GM21576 (cell line): ENCODE measurements at regions not wholly inside any gene's neighbourhood (a gene's known extent, or its start where the extent isn't known, plus 50 kb on each side); places are given as distances from the start of the nearest gene placed in this dataset.

Experiments
- ATAC-seq: cut with Tn5 transposase; IDR thresholded peaks from one replicate; pipeline ENCODE4 v1.9.1; 2021; ENCODE audit warnings: mild to moderate bottlenecking, moderate library complexity; ENCODE audit not compliant: unreplicated experiment

DNA sequence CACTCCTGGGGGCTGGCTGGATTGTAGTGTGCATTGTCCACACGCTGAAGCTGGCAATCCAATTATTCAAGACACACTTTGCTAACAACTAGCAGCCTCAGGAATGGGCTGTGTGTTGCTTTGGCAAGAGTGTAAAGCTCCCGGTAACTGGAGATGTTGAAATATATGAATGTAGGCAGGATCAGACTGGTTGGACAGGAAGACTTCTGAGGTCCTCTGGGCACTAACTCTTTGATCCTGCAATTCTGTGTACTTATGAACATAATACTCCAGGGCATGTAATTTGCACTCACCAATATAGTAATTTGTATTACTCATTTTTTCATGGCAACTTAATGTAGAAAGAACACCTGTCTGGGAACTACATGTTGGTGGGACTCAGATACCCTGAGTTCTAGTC lies 106.7 kb upstream of the SLC28A3 start:
- ATAC-seq, result no peak

DNA sequence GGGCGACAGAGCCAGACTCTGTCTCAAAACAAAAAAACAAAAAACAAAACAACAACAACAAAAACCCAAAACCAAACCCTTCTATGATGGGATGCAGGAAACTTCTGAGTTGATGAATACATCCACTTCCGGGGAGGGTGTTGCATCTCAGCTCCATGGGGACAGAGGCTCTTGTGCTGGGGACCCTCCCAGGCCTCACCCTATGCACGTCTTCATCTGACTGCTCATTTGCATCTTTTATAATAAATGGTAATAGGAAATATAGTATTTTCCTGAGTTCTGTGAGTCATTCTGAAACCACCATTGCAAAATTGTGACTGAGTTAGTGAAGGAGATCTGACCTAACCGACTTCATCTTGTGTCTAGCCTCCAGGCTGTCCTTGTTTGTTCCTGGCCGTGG lies 109.5 kb upstream of the SLC28A3 start:
- ATAC-seq, result no peak

GRCh38 chr9:84456527-84456926 lies 116.0 kb upstream of the SLC28A3 start:
- ATAC-seq, result no peak

DNA sequence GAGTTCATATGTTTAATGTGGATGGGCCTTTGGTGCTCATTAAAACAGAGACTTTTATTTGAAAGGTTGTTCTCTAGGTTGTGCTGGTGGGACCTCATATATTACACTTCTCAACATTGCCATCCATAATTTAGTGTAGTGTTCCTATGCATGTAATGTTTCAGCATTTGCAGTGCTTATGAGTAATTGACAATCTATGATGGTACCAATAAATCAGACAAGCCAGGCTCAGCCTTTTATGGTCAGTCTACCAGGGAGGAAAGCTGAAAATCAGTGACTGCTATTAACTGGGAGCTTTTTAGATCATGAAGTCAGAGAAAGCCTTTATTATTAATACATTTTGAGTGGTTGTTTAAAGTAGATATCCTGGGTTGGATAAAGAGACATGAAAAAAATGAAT lies 120.1 kb upstream of the SLC28A3 start:
- no peak for ATAC-seq

- ATAC-seq, result no peak
These were observed 122.7 kb upstream of the SLC28A3 start for GRCh38 chr9:84463272-84463671.

- ATAC-seq, result no peak
These were observed 126.2 kb upstream of the SLC28A3 start for GRCh38 chr9:84466580-84467285.

DNA sequence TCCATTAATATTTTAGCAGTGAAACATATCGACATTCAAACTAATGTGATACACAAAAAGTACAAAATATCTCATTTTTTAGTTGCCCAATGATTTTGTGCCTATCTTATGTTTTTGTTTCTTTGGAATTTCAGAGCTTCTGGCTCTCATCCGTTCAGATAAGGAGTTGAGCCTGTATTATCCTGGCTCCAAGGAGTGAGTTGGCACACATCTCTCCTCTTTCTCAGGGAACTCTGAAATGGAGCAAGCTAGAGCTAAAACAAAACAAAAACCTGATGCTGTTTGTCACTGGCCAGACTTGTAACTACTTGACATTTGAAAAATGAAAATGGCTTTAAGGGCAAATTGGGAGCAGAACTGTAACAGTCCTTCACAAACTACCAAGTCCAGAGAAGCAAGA lies 131.3 kb upstream of the SLC28A3 start:
- ATAC-seq, result no peak

GRCh38 chr9:84478996-84479395 lies 138.4 kb upstream of the SLC28A3 start:
- no peak for ATAC-seq

DNA sequence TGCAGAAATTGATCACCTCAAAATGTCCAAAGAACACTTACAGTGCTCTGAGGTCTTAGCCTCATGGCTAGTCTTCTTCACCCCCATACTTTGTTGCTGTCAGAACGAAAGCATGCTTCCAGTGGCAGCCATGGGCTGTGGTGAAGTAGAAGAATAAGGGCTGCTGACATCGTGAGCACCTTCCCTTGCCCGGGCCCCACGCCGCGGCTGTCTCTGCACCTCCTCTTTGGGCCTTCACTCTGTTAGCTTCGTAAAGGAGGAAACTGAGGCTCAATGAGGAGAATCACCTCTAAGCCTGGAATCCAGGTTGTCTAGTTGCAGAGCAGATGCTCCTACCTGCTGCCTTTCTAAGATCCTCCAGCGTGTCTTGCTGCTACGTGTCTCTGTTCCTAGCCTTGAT lies 139.5 kb upstream of the SLC28A3 start:
- no peak for ATAC-seq

DNA sequence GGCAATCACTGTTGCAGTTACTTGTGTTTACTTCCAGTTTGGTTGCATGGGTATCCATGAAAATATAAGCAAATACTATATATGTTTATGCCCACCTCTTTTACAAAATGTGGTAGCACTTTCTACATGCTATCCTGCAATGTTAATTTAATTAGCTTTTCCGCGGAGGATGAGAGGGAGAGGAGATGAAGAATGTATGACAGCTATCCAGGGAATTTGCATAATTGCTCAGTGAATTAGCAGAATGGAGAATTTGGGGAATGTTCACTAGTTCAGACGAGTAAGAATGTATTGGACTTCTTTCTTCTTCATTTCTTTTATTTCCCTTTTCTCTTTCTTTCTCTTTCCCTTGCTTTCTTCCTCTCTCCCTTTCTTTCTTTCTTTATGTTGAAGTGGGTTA lies 140.7 kb upstream of the SLC28A3 start:
- no peak for ATAC-seq

- ATAC-seq, result no peak
These were observed 141.2 kb upstream of the SLC28A3 start for GRCh38 chr9:84481636-84482218.

GRCh38 chr9:84482607-84483006 lies 142.0 kb upstream of the SLC28A3 start:
- ATAC-seq, result no peak

DNA sequence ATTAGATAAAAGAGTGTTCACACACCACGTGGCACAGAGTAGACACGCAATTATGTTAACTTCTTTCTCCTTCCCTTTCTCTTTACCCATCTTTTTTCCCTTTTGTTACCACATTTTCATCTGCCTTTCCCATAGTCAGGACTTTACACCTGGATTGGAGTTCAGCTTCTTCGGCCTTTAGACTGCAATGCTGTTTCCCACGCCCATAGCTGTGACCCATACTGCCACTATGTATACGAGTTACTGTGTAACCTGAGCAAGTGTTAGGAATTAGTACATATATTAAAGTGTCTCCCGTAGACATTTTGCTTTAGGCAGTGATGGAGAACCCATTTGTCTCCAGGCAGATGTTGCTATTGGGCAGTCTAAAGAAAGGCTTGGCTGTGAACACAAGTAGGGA lies 143.6 kb upstream of the SLC28A3 start:
- no peak for ATAC-seq

DNA sequence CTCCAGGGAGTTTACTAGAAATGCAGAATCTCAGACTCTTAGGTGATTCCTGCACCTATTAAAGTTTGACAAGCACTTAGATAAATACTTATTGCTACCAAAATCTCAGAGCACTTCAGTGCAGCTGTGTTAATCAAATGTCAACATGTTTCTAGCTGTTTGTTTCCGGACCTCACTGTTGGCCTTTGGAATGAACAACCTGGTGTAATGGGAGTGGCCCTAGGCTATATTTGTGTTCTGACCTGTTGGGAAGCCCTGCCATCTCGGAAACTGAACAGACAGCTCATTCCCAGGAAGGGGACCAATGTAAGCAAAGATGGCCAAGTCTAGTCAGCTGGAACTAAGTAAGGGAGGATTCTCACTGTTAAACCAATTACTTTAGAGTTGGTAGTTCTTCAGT lies 145.0 kb upstream of the SLC28A3 start:
- no peak for ATAC-seq

DNA sequence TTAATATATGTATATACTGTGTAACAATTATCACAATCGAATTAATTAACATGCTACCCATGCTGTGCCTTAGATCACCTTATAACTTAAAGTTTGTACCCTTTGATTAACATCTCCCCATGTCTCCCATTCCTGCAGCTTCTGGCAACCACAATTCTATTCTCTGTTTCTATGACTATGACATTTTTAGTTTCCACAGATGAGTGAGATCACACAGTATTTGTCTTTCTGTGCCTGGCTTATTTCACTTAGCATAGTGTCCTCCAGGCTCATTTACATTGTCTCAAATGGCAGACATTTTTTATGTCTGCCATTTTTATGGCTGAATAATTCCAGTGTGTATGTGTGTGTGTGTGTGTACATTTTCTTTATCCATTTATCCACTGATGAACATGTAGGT lies 146.1 kb upstream of the SLC28A3 start:
- no peak for ATAC-seq

DNA sequence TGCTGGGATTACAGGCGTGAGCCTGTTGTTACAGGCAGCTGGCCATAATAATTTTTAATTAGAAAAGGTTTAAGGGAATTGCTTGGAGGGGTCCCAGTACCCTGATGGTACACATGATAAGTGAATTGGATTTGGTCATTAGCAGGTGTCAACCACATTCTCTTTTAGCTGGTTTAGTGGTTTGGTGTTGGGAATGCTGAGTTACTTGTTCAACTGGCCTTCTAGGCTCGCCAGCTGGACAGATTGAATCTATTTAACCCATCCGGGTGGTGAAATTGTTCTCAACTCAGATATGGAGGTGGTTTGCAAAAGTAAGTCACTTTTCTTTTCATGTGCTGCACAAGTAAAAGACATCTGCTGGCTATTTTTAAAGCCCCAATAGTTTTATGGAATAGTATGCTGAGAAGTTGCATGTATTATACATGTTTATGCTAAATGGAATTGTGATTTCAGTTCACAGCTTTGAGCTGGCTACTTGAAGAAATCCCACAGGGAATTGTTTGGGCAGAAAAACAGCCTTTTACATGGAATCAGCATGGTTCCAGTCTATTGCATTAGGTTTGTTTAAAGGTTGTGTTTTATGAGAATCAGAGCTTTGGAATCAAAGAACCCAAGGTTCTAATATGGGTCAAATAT lies 149.8 kb upstream of the SLC28A3 start:
- ATAC-seq, result no peak

DNA sequence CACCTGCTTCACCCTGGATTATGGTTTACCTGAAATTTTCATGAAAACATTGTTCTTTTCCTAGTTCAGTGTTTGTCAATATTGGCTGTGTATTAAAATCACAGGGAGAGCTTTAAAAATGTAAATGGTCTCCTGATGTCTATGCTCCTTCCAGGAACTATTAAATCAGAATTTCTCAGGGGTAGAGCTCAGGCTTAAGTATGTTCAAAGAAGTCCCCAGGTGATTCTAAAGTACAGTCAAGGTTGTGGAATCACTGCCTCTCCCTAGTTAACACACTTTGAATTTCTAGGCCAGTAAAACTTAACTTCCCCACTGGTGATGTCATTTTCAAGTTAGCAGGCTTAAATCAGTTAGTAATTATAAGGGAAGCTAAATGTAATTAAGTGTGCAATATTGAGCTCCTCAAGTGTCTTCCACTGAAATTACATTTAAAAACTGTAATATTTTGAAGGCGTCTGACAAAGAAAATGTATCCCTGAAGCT lies 150.3 kb upstream of the SLC28A3 start:
- ATAC-seq, result no peak

DNA sequence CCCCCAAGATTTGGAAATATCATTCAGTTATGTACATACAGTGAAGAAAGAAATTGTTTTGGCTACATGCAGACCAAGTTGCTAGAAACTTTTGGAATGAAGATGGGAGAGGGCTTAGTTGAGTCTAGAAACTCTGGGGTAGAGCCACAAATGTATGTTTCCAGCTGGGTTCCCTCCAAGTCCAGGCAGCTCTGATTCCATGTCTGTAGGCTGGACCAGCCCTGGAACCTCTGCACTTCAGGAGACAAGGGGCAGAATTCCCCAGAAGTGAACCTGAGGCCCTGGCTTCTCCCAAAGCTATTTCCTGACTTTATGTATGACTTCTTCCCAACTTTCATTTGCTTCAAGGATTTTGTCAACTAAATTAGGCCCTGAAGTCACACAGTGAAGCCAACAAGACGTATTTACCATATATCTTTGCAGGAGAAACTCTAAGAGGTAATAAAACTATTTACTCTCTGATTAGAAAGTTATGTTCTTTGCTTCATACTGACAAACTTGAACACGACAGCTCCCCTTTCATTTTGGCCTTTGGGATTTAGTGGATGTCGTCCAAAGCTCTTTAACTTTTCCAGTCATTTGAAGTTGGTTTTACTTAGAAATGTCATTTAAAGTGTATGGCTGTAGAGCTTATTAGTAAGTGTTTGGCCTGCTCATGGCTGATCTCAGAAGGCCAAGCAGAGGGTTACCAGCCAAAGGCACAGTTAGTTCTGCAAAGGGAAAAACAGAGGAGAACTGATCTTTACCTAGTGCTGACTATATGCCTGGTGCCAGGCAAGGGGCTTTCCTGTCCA lies 152.0 kb upstream of the SLC28A3 start:
- ATAC-seq, result no peak

- ATAC-seq, result no peak
These were observed 152.9 kb upstream of the SLC28A3 start for GRCh38 chr9:84493284-84493947.

GRCh38 chr9:84499969-84500582 lies 159.5 kb upstream of the SLC28A3 start:
- ATAC-seq, result peak; percentile 93

DNA sequence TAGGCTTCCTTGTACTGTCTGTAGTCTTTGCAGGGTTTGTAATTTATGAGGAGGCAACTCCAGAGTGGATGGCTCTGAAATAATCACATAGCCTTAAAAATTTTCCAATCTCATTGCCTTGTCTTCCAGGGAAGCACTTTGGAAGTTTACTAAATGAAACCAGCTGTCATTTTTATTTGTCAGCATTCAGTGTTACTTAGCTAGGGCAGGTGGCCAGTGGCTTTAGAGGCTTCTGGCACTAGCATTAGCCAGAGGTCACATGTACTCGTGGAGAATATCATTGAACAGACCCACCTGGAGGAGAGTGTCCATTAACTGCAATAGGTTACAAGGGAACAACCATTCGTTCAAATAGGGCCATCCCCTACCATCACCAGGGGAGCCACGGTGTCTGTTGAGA lies 160.3 kb upstream of the SLC28A3 start:
- no peak for ATAC-seq
